Right lobe of liver (tissue), 6 donors: ENCODE measurements at regions not wholly inside any gene's neighbourhood (a gene's known extent, or its start where the extent isn't known, plus 50 kb on each side); places are given as distances from the start of the nearest gene placed in this dataset.

Source experiments
- ATAC-seq, 4 donors: fragments of 200-7000 bp; cut with Tn5 transposase; one replicate each; pipeline ENCODE4 v1.9.1; 2020; ENCODE audit warnings: mild to moderate bottlenecking in 4 of 4, moderate library complexity in 4 of 4
- DNase-seq, 3 donors: peaks; one replicate each; pipeline ENCODE4 v3.0.0-alpha.2; 2020
- H3K27ac ChIP-seq, 3 donors: fragments of 200-600 bp; one replicate each; pipeline ENCODE4 v1.8.0; 2022
- H3K27me3 ChIP-seq, 2 donors: fragments of 200-600 bp; one replicate each; pipeline ENCODE4 v1.8.0; 2022
- H3K36me3 ChIP-seq, 4 donors: fragments of 200-600 bp; sonication (generic) in 1 of 4; one replicate each; pipeline versions ENCODE4 v1.5.1 to v1.8.0; 2017 to 2022; ENCODE audit warnings: control low read depth in 1 of 4
- H3K4me1 ChIP-seq, 4 donors: fragments of 200-600 bp; sonication (generic) in 1 of 4; one replicate each; pipeline versions ENCODE4 v1.5.1 to v1.8.0; 2017 to 2022; ENCODE audit warnings: control low read depth in 1 of 4
- H3K4me3 ChIP-seq, 3 donors: fragments of 200-600 bp; one replicate each; pipeline ENCODE4 v1.8.0; 2022
- H3K9me3 ChIP-seq, 4 donors: fragments of 200-600 bp; sonication (generic) in 1 of 4; one replicate each; pipeline versions ENCODE4 v1.5.1 to v1.8.0; 2017 to 2022; ENCODE audit warnings: control low read depth in 1 of 4
- POLR2A ChIP-seq: fragments of 450-650 bp; IDR thresholded peaks from one replicate; pipeline ENCODE4 v1.6.1; 2017; ENCODE audit warnings: antibody characterized with exemption, mild to moderate bottlenecking
- WGBS: methylation state at CpG from one replicate; pipeline ENCODE4 v1.1.6; 2018; ENCODE audit warnings: low coverage, low lambda C conversion rate; ENCODE audit not compliant: insufficient coverage; ENCODE audit errors: missing lambda C conversion rate; 5-methylcytosine and 5-hydroxymethylcytosine counted together
- intact Hi-C, 2 donors: fragments of 100-400 bp; cut with DNase I; formaldehyde crosslinking; loops; one replicate each; pipeline versions ENCODE4 v1.11.2 to v1.14.1; 2022
- TF ChIP-seq, protein P1 (sequence below), 4 donors: fragments of 200-600 bp in 3 of 4; fragments of 450-650 bp in 1 of 4; IDR thresholded peaks; one replicate each; pipeline versions ENCODE4 v1.5.1 to v1.8.0; 2016 to 2022; ENCODE audit warnings: antibody characterized with exemption in 4 of 4, mild to moderate bottlenecking in 2 of 4
- donor health status: DM: no; HTN: yes; CAD: no.
- donor health status: DM: no; HTN: no; CAD: no.
- donor health status: DM: no; HTN: no; CAD: no.
- donor health status: DM: no; HTN: yes; CAD: no.
- donor health status: DM: no; HTN: yes; CAD: no.

DNA sequence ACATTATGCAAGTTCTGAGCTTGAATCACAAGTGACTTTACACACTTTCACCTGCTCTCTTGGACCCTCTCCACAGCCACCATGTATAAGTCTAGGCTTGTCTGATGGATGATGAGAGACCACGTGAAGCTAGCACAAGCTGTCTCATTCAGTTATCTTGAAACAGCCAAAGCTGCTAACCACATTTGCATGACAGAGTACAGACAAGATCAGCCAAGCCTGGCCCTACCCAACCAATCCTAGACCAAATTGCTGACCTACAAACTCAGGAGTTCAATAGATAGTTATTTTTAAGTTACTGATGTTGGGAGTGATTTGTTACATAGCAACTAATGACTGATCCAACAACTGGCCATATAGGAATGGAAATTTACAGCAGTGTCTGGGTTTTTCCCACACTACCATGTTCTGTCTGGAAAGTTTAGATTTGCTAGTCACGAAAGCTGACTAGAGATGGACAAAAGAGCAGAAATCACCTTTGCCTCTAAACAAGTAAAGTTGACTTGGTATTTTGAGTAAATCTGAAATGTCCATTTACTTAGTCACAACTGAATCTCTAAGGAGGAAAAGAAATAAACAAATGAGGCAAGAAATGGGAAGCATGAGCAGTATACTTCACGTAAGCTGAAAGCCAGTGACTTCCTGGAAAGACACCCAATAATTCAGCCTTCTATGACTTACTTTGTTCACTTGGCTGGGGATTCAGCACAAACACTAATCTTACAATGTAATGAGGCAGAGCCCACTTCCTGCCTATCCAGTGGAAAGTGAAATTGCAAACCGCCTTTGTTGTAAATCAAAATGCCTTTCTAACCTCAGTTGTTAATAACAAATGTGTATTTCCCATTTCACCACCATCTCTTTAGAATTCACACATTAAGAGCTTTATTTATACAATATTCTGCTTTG, 101.7 kb downstream of the FAM181B start:
- H3K27me3 ChIP-seq: no peaks in the 10 kb centered on the region

DNA sequence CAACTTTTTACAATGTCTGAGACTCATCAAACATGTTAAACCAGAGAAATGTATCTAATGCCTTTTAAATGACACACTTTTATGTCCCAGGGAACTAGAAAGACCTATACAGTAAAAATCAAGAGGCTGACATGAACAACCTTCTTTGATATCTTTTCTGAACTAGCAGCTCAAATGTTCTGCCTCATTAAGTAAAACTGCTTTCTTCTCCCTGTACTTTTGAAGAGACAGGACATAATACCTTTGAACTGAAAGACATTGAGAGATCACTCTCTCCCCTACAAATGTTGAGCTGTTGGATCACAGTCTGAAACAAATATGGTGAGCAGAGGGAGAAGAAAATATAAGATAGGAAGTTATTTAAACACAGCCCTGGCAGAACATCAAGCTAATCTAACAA, 123.0 kb downstream of the FAM181B start:
- no peaks in the 10 kb centered on the region for H3K36me3 ChIP-seq
- no peak for TF ChIP-seq POLR2A
- no peaks in the 10 kb centered on the region for H3K9me3 ChIP-seq
- no peak overlapping the region for H3K27ac ChIP-seq
- DNase-seq (no peak), ATAC-seq (no peak)
- intact Hi-C loops: no loop called here
- H3K27me3 ChIP-seq: no peaks in the 10 kb centered on the region
- H3K4me1 ChIP-seq: no peaks in the 10 kb centered on the region
- H3K4me3 ChIP-seq: no peak overlapping the region

More for the DNA sequence above, 101.7 kb downstream of the FAM181B start:
- Histone ChIP-seq H3K36me3 (no peaks in the 10 kb centered on the region), H3K4me3 (no peak overlapping the region), H3K4me1 (no peaks in the 10 kb centered on the region), H3K27ac (no peak overlapping the region), H3K9me3 (no peaks in the 10 kb centered on the region)
- DNase-seq (no peak), ATAC-seq (no peak)
- intact Hi-C loops: no loop called here
- WGBS: 24% methylated on average over 4 of the region's 4 CpGs
- TF ChIP-seq, protein P1, sequence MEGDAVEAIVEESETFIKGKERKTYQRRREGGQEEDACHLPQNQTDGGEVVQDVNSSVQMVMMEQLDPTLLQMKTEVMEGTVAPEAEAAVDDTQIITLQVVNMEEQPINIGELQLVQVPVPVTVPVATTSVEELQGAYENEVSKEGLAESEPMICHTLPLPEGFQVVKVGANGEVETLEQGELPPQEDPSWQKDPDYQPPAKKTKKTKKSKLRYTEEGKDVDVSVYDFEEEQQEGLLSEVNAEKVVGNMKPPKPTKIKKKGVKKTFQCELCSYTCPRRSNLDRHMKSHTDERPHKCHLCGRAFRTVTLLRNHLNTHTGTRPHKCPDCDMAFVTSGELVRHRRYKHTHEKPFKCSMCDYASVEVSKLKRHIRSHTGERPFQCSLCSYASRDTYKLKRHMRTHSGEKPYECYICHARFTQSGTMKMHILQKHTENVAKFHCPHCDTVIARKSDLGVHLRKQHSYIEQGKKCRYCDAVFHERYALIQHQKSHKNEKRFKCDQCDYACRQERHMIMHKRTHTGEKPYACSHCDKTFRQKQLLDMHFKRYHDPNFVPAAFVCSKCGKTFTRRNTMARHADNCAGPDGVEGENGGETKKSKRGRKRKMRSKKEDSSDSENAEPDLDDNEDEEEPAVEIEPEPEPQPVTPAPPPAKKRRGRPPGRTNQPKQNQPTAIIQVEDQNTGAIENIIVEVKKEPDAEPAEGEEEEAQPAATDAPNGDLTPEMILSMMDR (IDR thresholded peaks at IDR 0.05): no peak
- no peak for TF ChIP-seq POLR2A

DNA sequence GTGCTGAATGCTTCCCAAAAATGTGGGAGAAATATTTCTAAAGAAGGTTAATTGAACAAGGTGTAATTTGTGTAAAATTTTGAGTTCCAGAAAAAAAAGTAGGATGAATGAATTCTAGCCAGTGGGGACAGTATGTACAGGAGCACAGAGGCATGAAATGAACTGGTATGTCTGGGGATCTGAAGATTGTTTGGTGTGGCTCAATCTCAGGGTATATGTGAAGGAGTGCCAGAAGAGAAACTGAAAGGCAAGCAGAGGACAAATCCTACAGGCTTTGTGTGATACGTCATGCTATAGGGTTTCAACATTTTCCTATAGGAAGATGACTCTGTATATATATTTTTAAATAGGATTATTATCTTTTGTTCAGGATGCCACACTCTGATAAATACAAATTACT, 126.9 kb downstream of the FAM181B start:
- 58% methylated on average over 1 of the region's 1 CpG for WGBS
- no peaks in the 10 kb centered on the region for H3K4me1 ChIP-seq

GRCh38 chr11:82601711-82602110, 132.0 kb downstream of the FAM181B start:
- no peaks in the 10 kb centered on the region for H3K4me1 ChIP-seq
- intact Hi-C loops: no loop called here
- H3K36me3 ChIP-seq: no peaks in the 10 kb centered on the region
- no peak overlapping the region for H3K4me3 ChIP-seq
- no peak for TF ChIP-seq POLR2A
- TF ChIP-seq, protein P1 (IDR thresholded peaks at IDR 0.05): no peak
- no peak for ATAC-seq
- H3K27ac ChIP-seq: no peak overlapping the region
- no peaks in the 10 kb centered on the region for H3K9me3 ChIP-seq
- DNase-seq: no peak
- no peaks in the 10 kb centered on the region for H3K27me3 ChIP-seq
- 36% methylated on average over 1 of the region's 1 CpG for WGBS

More for the DNA sequence above, 126.9 kb downstream of the FAM181B start:
- Histone ChIP-seq H3K9me3 (no peaks in the 10 kb centered on the region), H3K4me3 (no peak overlapping the region), H3K36me3 (no peaks in the 10 kb centered on the region), H3K27me3 (no peaks in the 10 kb centered on the region), H3K27ac (no peak overlapping the region)
- DNase-seq (no peak), ATAC-seq (no peak)
- intact Hi-C loops: no loop called here
- no peak for TF ChIP-seq POLR2A
- TF ChIP-seq, protein P1 (IDR thresholded peaks at IDR 0.05): no peak

DNA sequence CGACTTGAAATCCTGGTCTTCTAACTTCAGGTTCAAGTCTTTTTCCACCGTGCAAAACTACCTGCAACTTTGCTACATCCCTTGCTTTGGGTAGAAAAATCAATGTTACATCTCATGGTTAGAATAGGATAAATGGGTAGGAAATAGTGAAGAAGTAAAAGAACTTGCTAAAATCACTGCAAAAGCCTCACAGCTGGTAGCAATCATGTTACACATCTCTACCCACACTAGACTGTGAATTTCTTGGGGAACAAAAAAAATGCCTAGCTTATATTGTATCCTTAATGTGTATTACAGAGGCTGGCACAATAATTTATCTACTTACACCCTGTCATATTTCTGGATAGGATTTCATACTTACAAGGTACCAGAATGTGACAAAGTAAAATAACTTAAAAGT, 133.8 kb downstream of the FAM181B start:
- ATAC-seq (no peak), DNase-seq (no peak)
- no peaks in the 10 kb centered on the region for H3K27me3 ChIP-seq
- no peaks in the 10 kb centered on the region for H3K36me3 ChIP-seq
- H3K4me3 ChIP-seq: no peak overlapping the region
- no peak for TF ChIP-seq POLR2A
- TF ChIP-seq, protein P1 (IDR thresholded peaks at IDR 0.05): no peak
- no peaks in the 10 kb centered on the region for H3K4me1 ChIP-seq
- H3K27ac ChIP-seq: no peak overlapping the region
- intact Hi-C loops: no loop called here
- 53% methylated on average over 2 of the region's 2 CpGs for WGBS
- H3K9me3 ChIP-seq: no peaks in the 10 kb centered on the region
